ENCODE measurements at regions not wholly inside any gene's neighbourhood (a gene's known extent, or its start where the extent isn't known, plus 50 kb on each side); places are given as distances from the start of the nearest gene placed in this dataset.

DNA sequence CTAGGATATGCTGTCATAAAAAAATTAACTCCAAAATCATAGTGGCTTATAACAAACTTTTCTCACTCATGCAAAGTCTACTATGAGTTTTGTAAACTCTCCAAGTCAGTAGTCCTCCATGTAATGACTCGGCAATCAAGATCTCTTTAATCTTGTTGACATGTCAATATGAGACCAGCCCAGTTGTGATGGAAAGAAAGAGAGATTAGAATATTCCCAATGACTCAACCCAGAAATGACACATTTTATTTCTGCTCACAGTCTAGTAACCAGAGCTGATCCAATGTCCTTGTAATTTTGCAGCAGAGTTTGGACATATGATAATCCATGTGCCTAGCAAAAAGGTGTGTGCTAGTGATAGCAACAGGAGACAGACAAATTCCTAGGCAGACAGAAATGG is 112.6 kb upstream of the CNTN1 start:
- TF ChIP-seq, protein P1, sequence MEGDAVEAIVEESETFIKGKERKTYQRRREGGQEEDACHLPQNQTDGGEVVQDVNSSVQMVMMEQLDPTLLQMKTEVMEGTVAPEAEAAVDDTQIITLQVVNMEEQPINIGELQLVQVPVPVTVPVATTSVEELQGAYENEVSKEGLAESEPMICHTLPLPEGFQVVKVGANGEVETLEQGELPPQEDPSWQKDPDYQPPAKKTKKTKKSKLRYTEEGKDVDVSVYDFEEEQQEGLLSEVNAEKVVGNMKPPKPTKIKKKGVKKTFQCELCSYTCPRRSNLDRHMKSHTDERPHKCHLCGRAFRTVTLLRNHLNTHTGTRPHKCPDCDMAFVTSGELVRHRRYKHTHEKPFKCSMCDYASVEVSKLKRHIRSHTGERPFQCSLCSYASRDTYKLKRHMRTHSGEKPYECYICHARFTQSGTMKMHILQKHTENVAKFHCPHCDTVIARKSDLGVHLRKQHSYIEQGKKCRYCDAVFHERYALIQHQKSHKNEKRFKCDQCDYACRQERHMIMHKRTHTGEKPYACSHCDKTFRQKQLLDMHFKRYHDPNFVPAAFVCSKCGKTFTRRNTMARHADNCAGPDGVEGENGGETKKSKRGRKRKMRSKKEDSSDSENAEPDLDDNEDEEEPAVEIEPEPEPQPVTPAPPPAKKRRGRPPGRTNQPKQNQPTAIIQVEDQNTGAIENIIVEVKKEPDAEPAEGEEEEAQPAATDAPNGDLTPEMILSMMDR (conservative IDR thresholded peaks at IDR 0.05 in 1 of 2, IDR thresholded peaks at IDR 0.05 in 1 of 2; ENCODE audit: low read depth in 1 of 2, low read length in 2 of 2), result no peak
- no peak for TF ChIP-seq EZH2 (IDR thresholded peaks at IDR 0.05; ENCODE audit: low read length, missing control alignments)
